Adipocyte (in vitro differentiated cells): ENCODE measurements at regions not wholly inside any gene's neighbourhood (a gene's known extent, or its start where the extent isn't known, plus 50 kb on each side); places are given as distances from the start of the nearest gene placed in this dataset.

Experiments
- DNase-seq: peaks from one replicate; pipeline ENCODE4 v3.0.0-alpha.2; 2015; ENCODE audit warnings: low read depth
- H3K27me3 ChIP-seq: replicated peaks from 2 replicates; pipeline ENCODE4 v1.7.0; 2013; ENCODE audit warnings: mild to moderate bottlenecking, low read length, moderate library complexity; ENCODE audit not compliant: control insufficient read depth, insufficient read depth
- H3K36me3 ChIP-seq: 2 replicates; pipeline ENCODE4 v1.7.0; 2013; ENCODE audit warnings: low read length, mild to moderate bottlenecking, moderate library complexity; ENCODE audit not compliant: control insufficient read depth, insufficient read depth, severe bottlenecking
- H3K4me1 ChIP-seq: 2 replicates; pipeline ENCODE4 v1.7.0; 2013; ENCODE audit warnings: mild to moderate bottlenecking, low read length, moderate library complexity; ENCODE audit not compliant: control insufficient read depth, insufficient read depth
- H3K4me3 ChIP-seq: 2 replicates; pipeline ENCODE4 v1.7.0; 2013; ENCODE audit warnings: mild to moderate bottlenecking, low read length, moderate library complexity
- H3K9ac ChIP-seq: 2 replicates; pipeline ENCODE4 v1.7.0; 2013; ENCODE audit warnings: mild to moderate bottlenecking, low read length, moderate library complexity
- H3K9me3 ChIP-seq: 2 replicates; pipeline ENCODE4 v1.7.0; 2013; ENCODE audit warnings: mild to moderate bottlenecking, low read length, moderate library complexity; ENCODE audit not compliant: control insufficient read depth

DNA sequence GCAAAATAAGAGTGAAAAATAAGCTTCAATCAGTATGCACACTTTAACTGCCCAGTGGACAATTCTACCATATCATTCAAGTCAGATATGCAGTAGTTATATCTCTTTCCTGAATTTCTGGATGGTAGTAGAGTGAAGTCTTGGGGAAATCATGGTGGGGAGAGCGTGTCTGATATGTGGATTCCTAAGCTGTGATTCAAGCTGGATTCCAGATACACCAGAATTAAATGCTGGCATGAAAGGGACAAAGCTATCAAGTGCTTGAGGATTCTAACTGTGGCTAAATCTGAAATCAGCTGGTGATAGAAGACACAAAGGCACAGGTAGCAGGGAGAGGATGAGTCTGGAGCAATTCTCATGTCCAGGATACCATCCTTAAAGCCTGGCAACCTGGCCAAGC lies 323.5 kb downstream of the DUSP10 start:
- Histone ChIP-seq H3K36me3 (no peaks in the 10 kb centered on the region), H3K4me3 (no peak overlapping the region), H3K9ac (no peak overlapping the region), H3K27me3 (no peaks in the 10 kb centered on the region), H3K9me3 (no peaks in the 10 kb centered on the region), H3K4me1 (peaks cover 24% of the 10 kb centered on the region)
- DNase-seq = peak; percentile 58

DNA sequence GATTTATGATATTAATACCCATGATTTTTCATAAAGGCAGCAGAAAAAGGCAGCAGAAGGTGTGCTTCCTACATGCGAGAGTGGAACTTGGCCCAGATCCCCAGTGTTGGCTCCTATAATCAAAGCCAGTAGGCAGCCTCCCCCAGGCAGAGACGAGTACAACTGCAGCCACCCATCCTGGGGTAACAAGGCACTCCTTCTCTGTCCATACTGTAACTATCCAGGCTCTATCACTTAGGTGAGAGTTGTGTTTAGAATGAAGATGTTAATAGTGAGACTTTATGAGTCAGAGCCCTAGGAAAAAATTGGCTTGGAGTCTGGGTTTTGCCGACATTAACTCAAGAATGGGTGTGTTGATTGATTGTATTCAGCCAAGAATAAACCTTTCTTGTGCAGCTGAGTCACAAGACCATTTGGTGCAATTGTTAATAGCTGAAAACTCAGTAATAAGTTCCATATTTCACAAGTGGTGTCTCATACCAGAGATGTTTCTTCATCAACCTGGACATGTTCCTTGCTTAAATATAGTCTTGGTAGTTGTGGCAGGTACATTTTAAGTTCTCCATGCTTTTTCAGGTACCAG lies 322.3 kb downstream of the DUSP10 start:
- Histone ChIP-seq H3K36me3 (no peaks in the 10 kb centered on the region), H3K4me1 (peaks cover 24% of the 10 kb centered on the region), H3K27me3 (no peaks in the 10 kb centered on the region), H3K9ac (no peak overlapping the region), H3K9me3 (no peaks in the 10 kb centered on the region), H3K4me3 (peak overlapping the region; percentile 9)
- peak; percentile 42 for DNase-seq

DNA sequence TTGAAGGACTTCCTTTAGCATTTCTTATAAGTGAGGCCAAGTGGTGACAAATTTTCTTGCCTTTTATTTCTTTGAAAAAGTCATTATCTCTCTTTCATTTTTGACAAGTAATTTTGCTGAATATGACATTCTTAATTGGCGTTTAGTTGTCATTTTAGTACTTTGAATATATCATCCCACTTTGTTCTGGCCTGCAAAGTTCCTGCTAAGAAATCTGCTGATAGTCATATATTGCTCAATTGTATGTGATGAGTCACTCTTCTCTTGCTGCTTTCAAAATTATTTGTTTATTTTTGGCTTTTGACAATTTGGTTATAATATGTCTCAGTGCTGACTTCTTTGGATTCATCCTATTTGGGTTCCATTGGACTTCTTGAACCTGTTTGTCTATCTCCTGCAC lies 312.6 kb downstream of the DUSP10 start:
- DNase-seq = peak; percentile 66
- Histone ChIP-seq H3K36me3 (no peaks in the 10 kb centered on the region), H3K27me3 (no peaks in the 10 kb centered on the region), H3K9ac (no peak overlapping the region), H3K4me3 (no peak overlapping the region), H3K4me1 (peaks cover 14% of the 10 kb centered on the region), H3K9me3 (peaks cover 5% of the 10 kb centered on the region)

DNA sequence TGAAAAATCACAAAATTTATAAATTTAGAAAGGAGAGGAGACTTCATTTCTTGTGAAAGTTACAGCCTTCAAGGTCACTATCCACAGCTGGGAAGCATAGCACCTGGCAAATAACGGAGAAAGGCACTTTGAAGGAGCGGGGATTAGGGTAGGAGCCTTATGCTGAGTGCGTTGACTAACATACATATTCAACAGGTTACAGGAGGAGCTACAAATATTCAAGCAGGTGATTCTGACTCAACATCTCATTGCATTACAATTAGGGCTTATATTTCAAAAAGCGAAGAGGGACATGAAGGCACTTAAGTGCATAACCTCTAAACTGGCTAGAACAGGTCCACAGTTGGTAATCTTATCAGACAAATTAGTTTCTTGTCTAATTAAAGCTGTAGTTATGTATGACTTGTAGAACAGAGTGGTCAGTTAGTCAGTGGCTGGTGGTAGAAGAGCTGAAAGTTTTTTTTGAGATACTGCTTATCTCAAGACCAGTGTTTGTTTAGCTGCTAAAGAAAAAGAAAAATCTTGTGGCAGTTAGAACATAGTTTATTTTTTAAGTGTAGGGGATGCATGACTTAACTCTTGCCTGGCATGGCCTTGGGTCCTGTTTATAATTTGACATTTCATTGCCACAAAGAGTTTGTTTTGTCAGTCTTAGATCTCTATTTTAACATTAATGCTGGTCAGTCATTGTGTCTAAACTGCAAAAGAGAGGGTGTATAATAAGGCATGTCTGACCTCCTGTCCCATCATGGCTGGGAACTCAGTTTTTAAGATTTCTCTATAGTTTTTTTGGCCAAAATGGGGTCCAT lies 311.5 kb downstream of the DUSP10 start:
- Histone ChIP-seq H3K36me3 (no peaks in the 10 kb centered on the region), H3K4me1 (peaks cover 14% of the 10 kb centered on the region), H3K4me3 (no peak overlapping the region), H3K9me3 (peaks cover 5% of the 10 kb centered on the region), H3K9ac (no peak overlapping the region), H3K27me3 (no peaks in the 10 kb centered on the region)
- DNase-seq = no peak

DNA sequence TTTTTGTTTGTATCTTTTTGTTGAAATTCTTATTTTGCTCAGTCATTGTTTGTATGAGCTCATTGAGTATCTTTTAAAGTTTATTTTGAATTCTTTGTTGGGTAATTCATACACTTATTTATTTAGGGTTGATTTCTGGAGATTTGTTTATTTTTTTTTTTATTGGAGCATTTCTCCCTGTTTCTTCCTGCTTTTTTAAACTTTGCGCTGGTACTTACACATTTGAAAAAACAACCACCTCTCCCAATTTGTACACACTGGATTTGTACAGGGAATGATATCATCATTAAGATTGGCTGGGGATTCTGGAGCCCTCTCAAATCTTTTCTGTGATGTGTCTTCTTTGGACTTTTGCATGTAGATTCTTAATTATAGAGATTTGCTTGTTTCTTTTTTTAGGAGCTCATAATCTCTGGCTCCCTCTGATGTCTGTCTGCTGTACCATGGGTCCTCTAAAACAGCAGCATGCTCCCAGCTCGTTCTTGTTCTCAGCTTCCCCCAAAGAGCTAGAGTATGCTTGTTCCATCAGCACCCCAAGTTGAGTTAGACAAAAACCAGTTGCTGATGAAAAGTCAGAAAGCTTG lies 310.7 kb downstream of the DUSP10 start:
- Histone ChIP-seq H3K9me3 (peaks cover 5% of the 10 kb centered on the region), H3K9ac (no peak overlapping the region), H3K4me3 (no peak overlapping the region), H3K36me3 (no peaks in the 10 kb centered on the region), H3K4me1 (peaks cover 14% of the 10 kb centered on the region), H3K27me3 (no peaks in the 10 kb centered on the region)
- DNase-seq = peak; percentile 62

DNA sequence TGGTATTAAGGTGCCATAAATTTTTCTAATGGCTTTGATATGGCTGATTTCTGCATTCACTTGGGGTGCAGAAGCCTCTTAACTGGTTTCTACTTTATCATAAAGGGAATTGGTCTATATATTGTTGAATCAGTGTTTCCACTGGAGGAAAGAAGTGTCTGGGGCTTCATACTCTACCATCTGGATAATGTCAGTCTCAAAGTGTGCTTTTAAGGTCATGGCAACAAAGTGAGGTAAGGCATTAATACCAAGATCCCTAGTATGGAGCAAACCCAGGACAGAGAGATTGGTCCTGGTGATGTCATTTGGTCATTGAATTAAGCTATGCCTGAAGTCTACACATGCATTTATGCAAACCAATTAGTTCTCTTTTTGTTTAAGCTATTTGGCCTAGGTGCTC lies 309.9 kb downstream of the DUSP10 start:
- no peaks in the 10 kb centered on the region for H3K27me3 ChIP-seq
- H3K9ac ChIP-seq = no peak overlapping the region

DNA sequence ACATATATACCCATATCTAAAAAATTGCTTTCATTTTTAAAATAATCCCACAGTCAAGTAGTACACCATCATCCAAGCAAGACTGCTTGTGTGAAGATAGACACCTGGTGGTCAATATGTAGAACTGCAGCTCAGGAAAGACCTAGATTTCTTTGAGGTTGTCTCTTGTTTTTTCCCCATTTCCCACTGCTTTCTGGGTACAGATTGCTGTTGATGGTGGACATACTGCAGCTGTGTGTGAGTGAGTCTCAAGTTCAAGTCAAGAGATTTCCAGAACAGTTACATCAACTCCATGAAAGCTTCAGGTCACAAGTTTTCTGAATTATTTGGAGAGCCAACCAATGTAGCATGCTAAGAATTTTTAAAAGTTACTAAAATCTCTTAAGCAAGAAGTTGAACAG lies 306.4 kb downstream of the DUSP10 start:
- Histone ChIP-seq H3K4me3 (no peak overlapping the region), H3K9ac (no peak overlapping the region), H3K27me3 (no peaks in the 10 kb centered on the region), H3K36me3 (no peaks in the 10 kb centered on the region), H3K9me3 (no peaks in the 10 kb centered on the region), H3K4me1 (peaks cover 21% of the 10 kb centered on the region)
- peak; percentile 90 for DNase-seq

More for the DNA sequence above, 309.9 kb downstream of the DUSP10 start:
- H3K4me1 ChIP-seq = peaks cover 14% of the 10 kb centered on the region
- no peaks in the 10 kb centered on the region for H3K36me3 ChIP-seq
- H3K4me3 ChIP-seq = no peak overlapping the region
- no peak for DNase-seq
- H3K9me3 ChIP-seq = peaks cover 2% of the 10 kb centered on the region

DNA sequence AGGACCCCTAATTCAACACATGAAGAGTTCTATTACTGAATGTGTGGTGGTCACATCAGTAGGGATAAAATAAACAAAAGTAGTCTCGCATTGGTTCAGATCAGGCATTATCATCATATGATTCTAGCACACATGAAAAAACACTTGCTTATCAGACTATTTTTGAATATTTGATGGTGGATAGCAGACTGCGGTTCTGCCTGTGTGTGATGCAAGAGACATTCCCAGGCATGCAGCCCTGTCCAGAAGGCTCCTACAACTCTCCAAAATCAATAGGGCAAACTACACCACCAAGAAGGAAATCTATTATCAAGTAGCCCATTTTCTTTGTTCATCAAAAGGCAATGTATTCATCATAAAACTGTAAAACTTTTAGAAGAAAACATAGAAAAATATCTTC lies 304.7 kb downstream of the DUSP10 start:
- Histone ChIP-seq H3K4me1 (peaks cover 19% of the 10 kb centered on the region), H3K27me3 (no peaks in the 10 kb centered on the region), H3K36me3 (no peaks in the 10 kb centered on the region), H3K4me3 (no peak overlapping the region), H3K9ac (no peak overlapping the region), H3K9me3 (no peaks in the 10 kb centered on the region)
- peak; percentile 34 for DNase-seq

DNA sequence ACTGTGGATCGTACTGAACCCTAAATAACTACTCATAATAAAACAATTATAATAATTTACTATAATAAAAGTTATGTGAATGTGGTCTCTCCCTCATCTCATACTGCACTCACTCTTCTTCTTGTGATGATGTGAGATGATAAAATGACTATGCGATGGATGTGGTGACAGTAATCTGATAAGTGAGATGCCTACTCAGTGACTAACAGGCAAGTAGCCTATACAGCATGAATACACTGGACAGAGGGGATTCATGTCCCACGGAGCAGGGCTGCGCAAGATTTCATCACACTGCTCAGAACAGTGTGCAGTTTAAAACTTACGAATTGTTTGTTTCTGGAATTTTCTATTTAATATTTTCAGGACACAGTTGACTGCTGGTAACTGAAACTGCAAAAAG lies 304.0 kb downstream of the DUSP10 start:
- peak; percentile 67 for DNase-seq
- H3K4me3 ChIP-seq = no peak overlapping the region

DNA sequence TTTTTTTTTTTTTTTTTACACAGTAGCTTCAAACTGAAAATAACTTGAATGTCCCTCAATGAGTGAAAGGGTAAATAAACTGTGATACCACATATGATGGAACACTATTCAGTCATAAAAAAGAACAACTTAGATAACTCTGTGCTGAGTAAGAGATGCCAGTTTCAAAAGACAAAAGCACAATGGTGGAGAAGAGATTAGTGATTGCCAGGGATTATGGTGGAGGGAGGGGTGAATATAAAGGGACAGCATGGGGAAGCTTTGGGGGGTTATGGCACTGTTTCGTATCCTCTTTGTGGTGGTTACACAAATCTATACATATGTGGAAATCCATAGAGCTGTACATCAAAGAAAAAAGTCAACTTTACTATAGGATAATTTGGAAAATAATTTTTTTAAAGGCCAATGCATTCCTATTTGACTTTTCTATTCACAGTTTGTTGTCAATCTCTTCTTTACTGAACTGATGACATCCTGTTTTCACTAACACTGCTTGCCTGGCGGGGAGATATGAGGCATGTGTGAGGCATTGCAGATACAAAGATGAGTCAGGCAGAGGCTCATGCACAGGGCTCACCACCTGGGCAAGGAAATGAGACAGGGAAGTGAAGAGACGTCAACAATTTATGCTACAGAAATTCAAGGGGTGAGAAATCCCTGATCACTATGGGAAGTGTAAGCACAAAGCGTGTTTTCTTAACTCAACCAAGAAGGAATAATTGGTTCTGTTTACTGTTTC lies 302.7 kb downstream of the DUSP10 start:
- Histone ChIP-seq H3K4me1 (peaks cover 19% of the 10 kb centered on the region), H3K27me3 (no peaks in the 10 kb centered on the region), H3K9me3 (no peaks in the 10 kb centered on the region), H3K9ac (no peak overlapping the region), H3K4me3 (no peak overlapping the region), H3K36me3 (no peaks in the 10 kb centered on the region)
- peak; percentile 66 for DNase-seq

More for the DNA sequence above, 304.0 kb downstream of the DUSP10 start:
- Histone ChIP-seq H3K9me3 (no peaks in the 10 kb centered on the region), H3K27me3 (no peaks in the 10 kb centered on the region), H3K4me1 (peaks cover 19% of the 10 kb centered on the region), H3K36me3 (no peaks in the 10 kb centered on the region), H3K9ac (no peak overlapping the region)
